ENCODE measurements at regions not wholly inside any gene's neighbourhood (a gene's known extent, or its start where the extent isn't known, plus 50 kb on each side); places are given as distances from the start of the nearest gene placed in this dataset.

DNA sequence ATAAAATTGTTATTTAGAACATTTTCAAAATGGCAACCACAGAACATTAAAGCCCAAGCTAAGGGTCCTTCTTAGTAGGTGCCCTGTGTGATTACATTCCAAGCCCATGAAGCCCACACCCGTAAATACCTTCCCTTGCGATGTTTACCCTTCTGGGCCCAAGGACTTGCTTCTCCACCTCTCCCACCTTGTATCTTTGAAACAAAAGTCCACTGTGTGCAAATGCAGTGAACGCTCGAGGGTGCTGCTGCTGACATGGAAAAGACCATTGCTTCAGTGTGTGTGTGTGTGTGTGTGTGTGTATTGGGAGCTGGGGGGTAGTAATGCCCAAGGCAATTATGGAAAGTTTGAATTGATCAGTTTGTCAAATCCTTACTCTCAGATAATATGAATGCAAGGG, 298.1 kb downstream of the TGFB2 start:
- Histone ChIP-seq H3K27ac (replicated peaks) (no peak overlapping the region), H3K36me3 (no peaks in the 10 kb centered on the region), H3K4me3 (no peak overlapping the region), H3K4me1 (no peaks in the 10 kb centered on the region), H3K9me3 (replicated peaks) (peaks cover 8% of the 10 kb centered on the region), H3K27me3 (ENCODE audit: low read depth) (no peaks in the 10 kb centered on the region)
- DNase-seq = no peak
- TF ChIP-seq, protein P1, sequence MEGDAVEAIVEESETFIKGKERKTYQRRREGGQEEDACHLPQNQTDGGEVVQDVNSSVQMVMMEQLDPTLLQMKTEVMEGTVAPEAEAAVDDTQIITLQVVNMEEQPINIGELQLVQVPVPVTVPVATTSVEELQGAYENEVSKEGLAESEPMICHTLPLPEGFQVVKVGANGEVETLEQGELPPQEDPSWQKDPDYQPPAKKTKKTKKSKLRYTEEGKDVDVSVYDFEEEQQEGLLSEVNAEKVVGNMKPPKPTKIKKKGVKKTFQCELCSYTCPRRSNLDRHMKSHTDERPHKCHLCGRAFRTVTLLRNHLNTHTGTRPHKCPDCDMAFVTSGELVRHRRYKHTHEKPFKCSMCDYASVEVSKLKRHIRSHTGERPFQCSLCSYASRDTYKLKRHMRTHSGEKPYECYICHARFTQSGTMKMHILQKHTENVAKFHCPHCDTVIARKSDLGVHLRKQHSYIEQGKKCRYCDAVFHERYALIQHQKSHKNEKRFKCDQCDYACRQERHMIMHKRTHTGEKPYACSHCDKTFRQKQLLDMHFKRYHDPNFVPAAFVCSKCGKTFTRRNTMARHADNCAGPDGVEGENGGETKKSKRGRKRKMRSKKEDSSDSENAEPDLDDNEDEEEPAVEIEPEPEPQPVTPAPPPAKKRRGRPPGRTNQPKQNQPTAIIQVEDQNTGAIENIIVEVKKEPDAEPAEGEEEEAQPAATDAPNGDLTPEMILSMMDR (IDR thresholded peaks at IDR 0.05; ENCODE audit: borderline replicate concordance) = no peak
- intact Hi-C loops (cut with micrococcal nuclease) = no loop called here

DNA sequence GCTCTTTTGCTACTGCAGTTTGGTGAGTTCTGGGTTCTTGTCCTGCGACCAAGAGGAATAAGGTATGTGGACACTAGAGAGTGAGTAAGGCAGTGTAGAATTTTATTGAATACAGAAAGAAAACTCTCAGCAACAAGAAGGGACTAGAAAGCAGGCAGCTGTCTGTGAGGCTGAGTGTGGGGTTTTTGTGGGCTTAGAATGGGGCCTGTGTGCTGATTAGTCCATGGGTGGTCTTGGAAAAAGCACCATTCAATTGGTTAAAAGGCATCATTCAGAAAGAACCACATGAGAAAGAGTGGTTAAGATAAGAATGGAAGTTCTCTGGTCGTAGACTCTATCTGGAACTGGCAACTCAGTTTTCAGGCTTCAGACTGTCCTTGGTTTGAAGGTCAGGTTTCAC, 298.8 kb downstream of the TGFB2 start:
- TF ChIP-seq, protein P1 (IDR thresholded peaks at IDR 0.05; ENCODE audit: borderline replicate concordance) = no peak
- H3K4me1 ChIP-seq = no peaks in the 10 kb centered on the region
- intact Hi-C loops (cut with micrococcal nuclease) = no loop called here
- H3K4me3 ChIP-seq = no peak overlapping the region
- no peaks in the 10 kb centered on the region for H3K36me3 ChIP-seq
- peaks cover 8% of the 10 kb centered on the region for H3K9me3 ChIP-seq (replicated peaks)
- no peak for DNase-seq
- no peak overlapping the region for H3K27ac ChIP-seq (replicated peaks)
- no peaks in the 10 kb centered on the region for H3K27me3 ChIP-seq (ENCODE audit: low read depth)

DNA sequence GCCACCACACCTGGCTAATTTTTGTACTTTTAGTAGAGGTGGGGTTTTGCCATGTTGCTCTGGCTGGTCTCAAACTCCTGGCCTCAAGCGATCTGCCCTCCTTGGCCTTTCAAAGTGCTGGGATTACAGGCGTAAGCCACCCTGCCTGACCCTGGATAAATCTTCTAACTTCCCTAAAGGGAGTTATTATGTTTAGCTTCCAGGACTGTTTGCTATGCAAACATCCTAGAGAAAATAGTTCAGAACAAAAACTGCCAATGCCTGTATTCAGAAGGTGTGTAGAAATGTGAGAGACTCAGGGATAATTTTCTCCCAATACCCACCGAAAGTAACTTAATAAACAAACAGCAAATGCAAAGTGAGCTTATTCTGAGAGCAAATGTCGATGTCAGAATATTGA, 301.2 kb downstream of the TGFB2 start:
- Histone ChIP-seq H3K27me3 (ENCODE audit: low read depth) (no peaks in the 10 kb centered on the region), H3K4me3 (no peak overlapping the region), H3K36me3 (no peaks in the 10 kb centered on the region), H3K4me1 (no peaks in the 10 kb centered on the region), H3K27ac (replicated peaks) (no peak overlapping the region), H3K9me3 (replicated peaks) (peaks cover 8% of the 10 kb centered on the region)
- intact Hi-C loops (cut with micrococcal nuclease) = no loop called here
- TF ChIP-seq, protein P1 (IDR thresholded peaks at IDR 0.05; ENCODE audit: borderline replicate concordance) = no peak
- no peak for DNase-seq

DNA sequence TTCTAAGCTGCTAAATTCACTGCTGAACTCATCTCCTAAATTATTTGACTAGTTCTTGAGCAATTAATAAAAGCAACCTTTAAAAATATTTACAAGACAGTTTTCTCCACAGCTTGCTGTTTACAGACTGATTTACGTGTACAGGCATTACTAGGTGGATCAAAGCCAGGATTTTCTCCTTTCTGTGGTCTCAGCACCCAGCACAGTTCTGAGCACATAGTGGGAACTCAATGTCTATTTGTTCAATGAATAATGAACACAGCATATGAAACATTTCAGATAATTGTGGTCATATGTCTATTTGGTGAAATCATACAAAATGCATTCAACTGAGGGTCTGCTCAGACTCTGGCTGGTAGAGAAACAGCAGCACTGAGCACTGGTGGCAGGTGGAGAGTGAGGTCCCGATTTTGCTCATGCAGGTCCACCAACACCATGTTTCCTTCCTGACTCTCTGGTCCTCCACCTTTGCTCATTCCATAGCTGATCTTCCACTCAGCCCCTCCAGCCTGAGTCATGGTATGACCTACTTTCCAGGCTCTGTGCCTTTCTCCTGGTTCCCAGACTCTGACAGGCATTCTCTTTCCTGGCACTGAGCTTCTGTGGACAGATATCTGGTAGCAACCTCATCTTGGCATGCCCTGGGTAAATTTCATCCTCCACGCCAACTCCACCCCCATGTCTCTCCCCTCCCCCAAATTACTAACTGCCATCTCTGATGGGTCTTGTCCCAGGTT, 311.3 kb downstream of the TGFB2 start:
- intact Hi-C loops (cut with micrococcal nuclease) = no loop called here
- no peaks in the 10 kb centered on the region for H3K9me3 ChIP-seq (replicated peaks)
- no peak for DNase-seq
- H3K4me1 ChIP-seq = no peaks in the 10 kb centered on the region
- no peak overlapping the region for H3K27ac ChIP-seq (replicated peaks)
- H3K27me3 ChIP-seq (ENCODE audit: low read depth) = no peaks in the 10 kb centered on the region
- H3K36me3 ChIP-seq = no peaks in the 10 kb centered on the region
- TF ChIP-seq, protein P1 (IDR thresholded peaks at IDR 0.05; ENCODE audit: borderline replicate concordance) = no peak
- no peak overlapping the region for H3K4me3 ChIP-seq

DNA sequence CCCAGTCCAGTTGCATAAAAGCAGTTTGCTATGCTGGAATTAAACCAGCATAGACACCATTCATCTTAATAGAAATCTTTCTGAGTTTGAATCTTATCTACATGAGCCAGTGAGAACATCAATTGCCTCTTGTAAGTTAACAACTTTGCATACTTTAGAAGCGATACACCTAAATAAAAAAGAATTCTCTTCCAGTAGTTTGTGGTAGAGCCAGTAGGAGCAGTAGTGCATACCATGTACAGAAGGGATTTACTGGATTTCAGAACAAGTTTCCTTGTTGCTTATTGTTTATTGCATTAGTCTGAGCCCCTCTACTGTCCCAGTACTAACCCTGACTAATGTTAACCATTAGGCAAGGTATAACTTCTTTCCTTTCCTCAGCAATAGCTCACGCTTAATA, 313.1 kb downstream of the TGFB2 start:
- TF ChIP-seq, protein P1 (IDR thresholded peaks at IDR 0.05; ENCODE audit: borderline replicate concordance) = no peak
- no peaks in the 10 kb centered on the region for H3K36me3 ChIP-seq
- H3K9me3 ChIP-seq (replicated peaks) = no peaks in the 10 kb centered on the region
- no peak overlapping the region for H3K4me3 ChIP-seq
- H3K4me1 ChIP-seq = no peaks in the 10 kb centered on the region
- no peak for DNase-seq
- no peak overlapping the region for H3K27ac ChIP-seq (replicated peaks)
- intact Hi-C loops (cut with micrococcal nuclease) = no loop called here
- no peaks in the 10 kb centered on the region for H3K27me3 ChIP-seq (ENCODE audit: low read depth)

Measured in left ventricle myocardium inferior (tissue), 1 donor.